HepG2 (cell line): ENCODE measurements at regions not wholly inside any gene's neighbourhood (a gene's known extent, or its start where the extent isn't known, plus 50 kb on each side); places are given as distances from the start of the nearest gene placed in this dataset.

ENCODE experiments used
- ADNP ChIP-seq: sonication (generic); formaldehyde crosslinking; IDR thresholded peaks from 2 replicates; pipeline ENCODE4 v1.4.0; 2020; ENCODE audit warnings: missing genetic modification reagents
- FOXJ3 ChIP-seq: sonication (generic); formaldehyde crosslinking; IDR thresholded peaks from 2 replicates; pipeline ENCODE4 v1.4.0; 2020; ENCODE audit warnings: missing genetic modification reagents, mild to moderate bottlenecking, borderline replicate concordance
- FOXM1 ChIP-seq: sonication (generic); formaldehyde crosslinking; IDR thresholded peaks from 2 replicates; pipeline ENCODE4 v1.5.0; 2020; ENCODE audit warnings: missing genetic modification reagents
- GTF2F1 ChIP-seq: fragments of 150-350 bp; IDR thresholded peaks from 2 replicates; pipeline ENCODE4 v1.6.1; 2014; ENCODE audit warnings: low read length
- MBD4 ChIP-seq: IDR thresholded peaks from 2 replicates; pipeline ENCODE4 v1.6.1; 2012; ENCODE audit warnings: low read length, inconsistent platforms, borderline replicate concordance
- NFKB2 ChIP-seq: sonication (generic); formaldehyde crosslinking; IDR thresholded peaks from 2 replicates; pipeline ENCODE4 v1.4.0; 2020; ENCODE audit warnings: missing genetic modification reagents, borderline replicate concordance
- ZFX ChIP-seq: sonication (generic); formaldehyde crosslinking; IDR thresholded peaks from 2 replicates; pipeline ENCODE4 v1.4.0; 2020; ENCODE audit warnings: mild to moderate bottlenecking, low read depth, missing genetic modification reagents, moderate library complexity
- ZNF18 ChIP-seq: sonication (generic); formaldehyde crosslinking; IDR thresholded peaks from 2 replicates; pipeline ENCODE4 v1.8.0; 2022; ENCODE audit warnings: mild to moderate bottlenecking, missing genetic modification reagents; ENCODE audit not compliant: insufficient replicate concordance
- ZNF775 ChIP-seq: sonication (generic); formaldehyde crosslinking; IDR thresholded peaks from 2 replicates; pipeline ENCODE4 v1.4.0; 2020; ENCODE audit warnings: missing genetic modification reagents, mild to moderate bottlenecking, moderate library complexity, borderline replicate concordance

- TF ChIP-seq ADNP (CRISPR knock-in tag): no peak
- TF ChIP-seq FOXJ3 (CRISPR knock-in tag): no peak
- no peak for TF ChIP-seq MBD4
- no peak for TF ChIP-seq GTF2F1
- TF ChIP-seq FOXM1 (CRISPR knock-in tag): no peak
- TF ChIP-seq ZNF18: no peak
- no peak for TF ChIP-seq ZFX (CRISPR knock-in tag)
- TF ChIP-seq ZNF775 (CRISPR knock-in tag): no peak
- no peak for TF ChIP-seq NFKB2
Observed at GRCh38 chr6:80939480-80939879, 813.0 kb downstream of the TENT5A start.
